Naive B cell (primary cell): ENCODE measurements at regions not wholly inside any gene's neighbourhood (a gene's known extent, or its start where the extent isn't known, plus 50 kb on each side); places are given as distances from the start of the nearest gene placed in this dataset.

Source experiments
- ATAC-seq, 2 donors: fragments of 150-1000 bp; cut with Tn5 transposase; 2 replicates each; pipeline ENCODE4 v1.10.0; 2021; ENCODE audit warnings: low read depth in 2 of 2, mild to moderate bottlenecking in 2 of 2, moderate library complexity in 2 of 2
- DNase-seq: peaks from one replicate; pipeline ENCODE4 v3.0.0; 2022
- H3K27ac Mint-ChIP-seq, 6 donors: one replicate each; pipeline ENCODE4 v1.8.0; 2020 to 2022; ENCODE audit warnings: mild to moderate bottlenecking in 6 of 6, mixed read lengths in 6 of 6, moderate library complexity in 5 of 6, inconsistent platforms in 2 of 6
- H3K27me3 Mint-ChIP-seq, 3 donors: one replicate each; pipeline ENCODE4 v1.8.0; 2021 to 2022; ENCODE audit warnings: mixed read lengths in 3 of 3, mild to moderate bottlenecking in 1 of 3
- H3K36me3 Mint-ChIP-seq, 2 donors: one replicate each; pipeline ENCODE4 v1.8.0; 2020 to 2022; ENCODE audit warnings: mixed read lengths in 2 of 2, inconsistent platforms in 1 of 2, mild to moderate bottlenecking in 1 of 2
- H3K4me1 Mint-ChIP-seq, 3 donors: one replicate each; pipeline ENCODE4 v1.8.0; 2020 to 2022; ENCODE audit warnings: mixed read lengths in 3 of 3, inconsistent platforms in 1 of 3, mild to moderate bottlenecking in 1 of 3, moderate library complexity in 1 of 3
- H3K4me3 Mint-ChIP-seq, 8 donors: one replicate each; pipeline ENCODE4 v1.8.0; 2020 to 2022; ENCODE audit warnings: mild to moderate bottlenecking in 8 of 8, mixed read lengths in 8 of 8, moderate library complexity in 8 of 8, inconsistent platforms in 2 of 8
- H3K9me3 Mint-ChIP-seq, 7 donors: one replicate each; pipeline ENCODE4 v1.8.0; 2020 to 2022; ENCODE audit warnings: mixed read lengths in 7 of 7, mild to moderate bottlenecking in 5 of 7, inconsistent platforms in 2 of 7, moderate library complexity in 1 of 7

- peaks cover 0 to 9% of the 10 kb centered on the region in 2 donors for H3K36me3 Mint-ChIP-seq
- peaks cover 0 to 2% (median 0%) of the 10 kb centered on the region in 7 donors for H3K9me3 Mint-ChIP-seq
- no peak overlapping the region for H3K27ac Mint-ChIP-seq
- DNase-seq (no peak), ATAC-seq (no peak)
- H3K4me3 Mint-ChIP-seq: no peak overlapping the region
- peaks cover 0 to 12% (median 0%) of the 10 kb centered on the region in 3 donors for H3K27me3 Mint-ChIP-seq
- no peaks in the 10 kb centered on the region for H3K4me1 Mint-ChIP-seq
Measured at GRCh38 chrX:107563824-107564223, 64.5 kb upstream of the PRPS1 start.

- no peak for ATAC-seq
Measured at GRCh38 chrX:107565015-107565414, 63.3 kb upstream of the PRPS1 start.

GRCh38 chrX:107565931-107566603, 62.2 kb upstream of the PRPS1 start:
- peaks cover 0 to 2% (median 0%) of the 10 kb centered on the region in 7 donors for H3K9me3 Mint-ChIP-seq
- no peak overlapping the region for H3K4me3 Mint-ChIP-seq
- peak overlapping the region in 1 of 6 donors; percentile 69 for H3K27ac Mint-ChIP-seq
- DNase-seq (no peak), ATAC-seq (no peak)
- peaks cover 0 to 12% (median 0%) of the 10 kb centered on the region in 3 donors for H3K27me3 Mint-ChIP-seq
- peaks cover 0 to 9% of the 10 kb centered on the region in 2 donors for H3K36me3 Mint-ChIP-seq
- no peaks in the 10 kb centered on the region for H3K4me1 Mint-ChIP-seq

More at GRCh38 chrX:107565015-107565414, 63.3 kb upstream of the PRPS1 start:
- Mint-ChIP-seq H3K27me3 (peaks cover 0 to 12% (median 0%) of the 10 kb centered on the region in 3 donors), H3K4me3 (peak overlapping the region in 1 of 8 donors; percentile 60), H3K9me3 (peaks cover 0 to 2% (median 0%) of the 10 kb centered on the region in 7 donors), H3K27ac (peak overlapping the region in 1 of 6 donors; percentile 19), H3K4me1 (no peaks in the 10 kb centered on the region), H3K36me3 (peaks cover 0 to 9% of the 10 kb centered on the region in 2 donors)
- DNase-seq: no peak

GRCh38 chrX:107566604-107567262, 61.6 kb upstream of the PRPS1 start:
- H3K27ac Mint-ChIP-seq: no peak overlapping the region
- no peaks in the 10 kb centered on the region for H3K4me1 Mint-ChIP-seq
- peaks cover 0 to 5% of the 10 kb centered on the region in 2 donors for H3K36me3 Mint-ChIP-seq
- DNase-seq: no peak
- no peak for ATAC-seq
- H3K4me3 Mint-ChIP-seq: no peak overlapping the region
- peaks cover 0 to 9% (median 0%) of the 10 kb centered on the region in 3 donors for H3K27me3 Mint-ChIP-seq
- peaks cover 0 to 2% (median 0%) of the 10 kb centered on the region in 7 donors for H3K9me3 Mint-ChIP-seq

GRCh38 chrX:107567370-107567769, 60.9 kb upstream of the PRPS1 start:
- Mint-ChIP-seq H3K4me1 (no peaks in the 10 kb centered on the region), H3K27ac (no peak overlapping the region), H3K27me3 (peaks cover 0 to 2% (median 0%) of the 10 kb centered on the region in 3 donors), H3K36me3 (no peaks in the 10 kb centered on the region), H3K4me3 (no peak overlapping the region), H3K9me3 (peaks cover 0 to 2% (median 0%) of the 10 kb centered on the region in 7 donors)
- DNase-seq (no peak), ATAC-seq (no peak)

- Mint-ChIP-seq H3K27me3 (no peaks in the 10 kb centered on the region), H3K4me3 (no peak overlapping the region), H3K27ac (no peak overlapping the region), H3K36me3 (peaks cover 0 to 3% of the 10 kb centered on the region in 2 donors), H3K4me1 (no peaks in the 10 kb centered on the region), H3K9me3 (no peaks in the 10 kb centered on the region)
- DNase-seq: no peak
- no peak for ATAC-seq
Measured at GRCh38 chrX:107571296-107571998, 56.9 kb upstream of the PRPS1 start.

- no peak for DNase-seq
- no peak overlapping the region for H3K4me3 Mint-ChIP-seq
- no peak overlapping the region for H3K27ac Mint-ChIP-seq
- peaks cover 0 to 5% of the 10 kb centered on the region in 2 donors for H3K36me3 Mint-ChIP-seq
- H3K9me3 Mint-ChIP-seq: no peaks in the 10 kb centered on the region
- H3K27me3 Mint-ChIP-seq: no peaks in the 10 kb centered on the region
- H3K4me1 Mint-ChIP-seq: no peaks in the 10 kb centered on the region
- no peak for ATAC-seq
Measured at GRCh38 chrX:107573016-107573415, 55.3 kb upstream of the PRPS1 start.

GRCh38 chrX:107574054-107574683, 54.1 kb upstream of the PRPS1 start:
- peak overlapping the region in 1 of 6 donors; percentile 8 for H3K27ac Mint-ChIP-seq
- DNase-seq (no peak), ATAC-seq (no peak)
- H3K9me3 Mint-ChIP-seq: peaks cover 0 to 1% (median 0%) of the 10 kb centered on the region in 7 donors
- H3K4me1 Mint-ChIP-seq: no peaks in the 10 kb centered on the region
- H3K36me3 Mint-ChIP-seq: peaks cover 0 to 5% of the 10 kb centered on the region in 2 donors
- no peaks in the 10 kb centered on the region for H3K27me3 Mint-ChIP-seq
- no peak overlapping the region for H3K4me3 Mint-ChIP-seq

GRCh38 chrX:107574711-107575110, 53.6 kb upstream of the PRPS1 start:
- ATAC-seq (no peak), DNase-seq (no peak)
- Mint-ChIP-seq H3K4me1 (no peaks in the 10 kb centered on the region), H3K4me3 (no peak overlapping the region), H3K27ac (no peak overlapping the region), H3K36me3 (peaks cover 0 to 5% of the 10 kb centered on the region in 2 donors), H3K9me3 (peaks cover 0 to 1% (median 0%) of the 10 kb centered on the region in 7 donors), H3K27me3 (no peaks in the 10 kb centered on the region)

- Mint-ChIP-seq H3K9me3 (peaks cover 0 to 1% (median 0%) of the 10 kb centered on the region in 7 donors), H3K36me3 (peaks cover 0 to 5% of the 10 kb centered on the region in 2 donors), H3K4me1 (no peaks in the 10 kb centered on the region), H3K4me3 (peak overlapping the region in 1 of 8 donors; percentile 9), H3K27me3 (no peaks in the 10 kb centered on the region), H3K27ac (peak overlapping the region in 1 of 6 donors; percentile 82)
- ATAC-seq: no peak
- no peak for DNase-seq
Measured at GRCh38 chrX:107576392-107576791, 51.9 kb upstream of the PRPS1 start.

- DNase-seq (no peak), ATAC-seq (no peak)
- H3K9me3 Mint-ChIP-seq: peaks cover 0 to 3% (median 0%) of the 10 kb centered on the region in 7 donors
- H3K4me1 Mint-ChIP-seq: no peaks in the 10 kb centered on the region
- peak overlapping the region in 1 of 6 donors; percentile 82 for H3K27ac Mint-ChIP-seq
- no peak overlapping the region for H3K4me3 Mint-ChIP-seq
- H3K36me3 Mint-ChIP-seq: peaks cover 0 to 9% of the 10 kb centered on the region in 2 donors
- no peaks in the 10 kb centered on the region for H3K27me3 Mint-ChIP-seq
Measured at GRCh38 chrX:107576841-107577240, 51.5 kb upstream of the PRPS1 start.

GRCh38 chrX:107577933-107578332, 50.4 kb upstream of the PRPS1 start:
- ATAC-seq (no peak), DNase-seq (no peak)
- no peaks in the 10 kb centered on the region for H3K27me3 Mint-ChIP-seq
- no peaks in the 10 kb centered on the region for H3K4me1 Mint-ChIP-seq
- H3K27ac Mint-ChIP-seq: peak overlapping the region in 1 of 6 donors; percentile 7
- H3K36me3 Mint-ChIP-seq: peaks cover 7 to 10% of the 10 kb centered on the region in 2 donors
- H3K9me3 Mint-ChIP-seq: peaks cover 0 to 5% (median 3%) of the 10 kb centered on the region in 7 donors
- peak overlapping the region in 1 of 8 donors; percentile 6 for H3K4me3 Mint-ChIP-seq
